GM23338 (cell line): ENCODE measurements at regions not wholly inside any gene's neighbourhood (a gene's known extent, or its start where the extent isn't known, plus 50 kb on each side); places are given as distances from the start of the nearest gene placed in this dataset.
"Not testable (repeated sequence)": the region's sequence is repeated elsewhere in the genome, so short reads cannot be mapped to it uniquely, and the experiment has no call there.

Experiments
- ATAC-seq: fragments of 200-7000 bp; cut with Tn5 transposase; 3 replicates; pipeline ENCODE4 v1.9.1; 2020
- DNase-seq: peaks from one replicate; pipeline ENCODE4 v3.0.0-alpha.2; 2015; ENCODE audit warnings: low spot score
- H2AFZ ChIP-seq: fragments of 200-600 bp; sonication (generic); 2 replicates; pipeline ENCODE4 v1.8.0; 2016; ENCODE audit warnings: antibody characterized with exemption, mild to moderate bottlenecking, moderate library complexity
- H3F3A ChIP-seq: fragments of 200-600 bp; sonication (generic); replicated peaks from 2 replicates; pipeline ENCODE4 v1.8.0; 2017; ENCODE audit warnings: antibody characterized with exemption, mixed run types, low read depth
- H3K27ac ChIP-seq: fragments of 200-600 bp; sonication (generic); 2 replicates; pipeline ENCODE4 v1.6.1; 2016; ENCODE audit warnings: low read depth
- H3K27me3 ChIP-seq: fragments of 200-600 bp; sonication (generic); 2 replicates; pipeline ENCODE4 v1.8.0; 2016; ENCODE audit warnings: mild to moderate bottlenecking, mixed run types, moderate library complexity; ENCODE audit not compliant: insufficient read depth
- H3K36me3 ChIP-seq: fragments of 200-600 bp; sonication (generic); 2 replicates; pipeline ENCODE4 v1.8.0; 2016; ENCODE audit warnings: mild to moderate bottlenecking; ENCODE audit not compliant: insufficient read depth
- H3K4me1 ChIP-seq: fragments of 200-600 bp; sonication (generic); 2 replicates; pipeline ENCODE4 v1.8.0; 2016; ENCODE audit warnings: mild to moderate bottlenecking, moderate library complexity; ENCODE audit not compliant: insufficient read depth
- H3K4me2 ChIP-seq: fragments of 200-600 bp; sonication (generic); 2 replicates; pipeline ENCODE4 v1.7.1; 2017; ENCODE audit warnings: mixed run types
- H3K4me3 ChIP-seq: fragments of 200-600 bp; sonication (generic); 2 replicates; pipeline ENCODE4 v1.6.1; 2016; ENCODE audit warnings: mixed run types
- H3K79me2 ChIP-seq: fragments of 200-600 bp; sonication (generic); replicated peaks from 2 replicates; pipeline ENCODE4 v1.8.0; 2017; ENCODE audit warnings: mild to moderate bottlenecking; ENCODE audit not compliant: insufficient read depth
- H3K9me2 ChIP-seq: fragments of 200-600 bp; sonication (generic); 2 replicates; pipeline ENCODE4 v1.8.0; 2017; ENCODE audit not compliant: insufficient read depth
- H4K20me1 ChIP-seq: fragments of 200-600 bp; sonication (generic); replicated peaks from 2 replicates; pipeline ENCODE4 v1.8.0; 2017; ENCODE audit warnings: mild to moderate bottlenecking; ENCODE audit not compliant: insufficient read depth
- H3K27ac Mint-ChIP-seq: 2 replicates; pipeline ENCODE4 v1.8.0; 2020; ENCODE audit warnings: inconsistent platforms, mild to moderate bottlenecking, moderate library complexity, mixed read lengths
- H3K27me3 Mint-ChIP-seq: 3 replicates; pipeline ENCODE4 v1.8.0; 2022; ENCODE audit warnings: low read depth, mild to moderate bottlenecking, moderate library complexity, mixed read lengths, inconsistent platforms; ENCODE audit not compliant: insufficient read depth, poor library complexity
- H3K36me3 Mint-ChIP-seq: 3 replicates; pipeline ENCODE4 v1.8.0; 2021; ENCODE audit warnings: low read depth, mild to moderate bottlenecking, inconsistent platforms, moderate library complexity, mixed read lengths
- H3K4me1 Mint-ChIP-seq: 3 replicates; pipeline ENCODE4 v1.8.0; 2020; ENCODE audit warnings: mild to moderate bottlenecking, inconsistent platforms, mixed read lengths
- H3K4me3 Mint-ChIP-seq: 3 replicates; pipeline ENCODE4 v1.8.0; 2021; ENCODE audit warnings: moderate library complexity, mild to moderate bottlenecking, inconsistent platforms, mixed read lengths
- H3K9me3 Mint-ChIP-seq: 3 replicates; pipeline ENCODE4 v1.8.0; 2020; ENCODE audit warnings: moderate library complexity, mild to moderate bottlenecking, inconsistent platforms, mixed read lengths
- CREB1 ChIP-seq: fragments of 250-450 bp; sonication (Bioruptor Pico); IDR thresholded peaks from 2 replicates; pipeline ENCODE4 v1.5.0; 2020; ENCODE audit warnings: low read depth, mild to moderate bottlenecking, moderate library complexity
- CTCF ChIP-seq, 2 experiments: fragments of 200-600 bp in 1 of 2; sonication (generic) in 1 of 2; conservative IDR thresholded peaks; 2 replicates each; pipeline versions ENCODE4 v1.5.1 to v1.6.1; 2016 to 2017; ENCODE audit warnings: antibody characterized with exemption in 2 of 2, low read depth in 2 of 2, mild to moderate bottlenecking in 2 of 2, moderate library complexity in 1 of 2
- ETS1 ChIP-seq: IDR thresholded peaks from 2 replicates; pipeline ENCODE4 v1.6.1; 2016; ENCODE audit warnings: antibody characterized with exemption
- NANOG ChIP-seq: IDR thresholded peaks from 2 replicates; pipeline ENCODE4 v1.6.1; 2016; ENCODE audit warnings: antibody characterized with exemption, borderline replicate concordance
- POLR2AphosphoS5 ChIP-seq: IDR thresholded peaks from 2 replicates; pipeline ENCODE4 v1.6.1; 2016; ENCODE audit warnings: antibody characterized with exemption, low read depth
- REST ChIP-seq: IDR thresholded peaks from one replicate; pipeline ENCODE4 v1.6.1; 2018; ENCODE audit warnings: antibody characterized with exemption; ENCODE audit not compliant: unreplicated experiment
- STAT1 ChIP-seq: IDR thresholded peaks from one replicate; pipeline ENCODE4 v1.6.1; 2016; ENCODE audit warnings: antibody characterized with exemption; ENCODE audit not compliant: unreplicated experiment
- ZNF331 ChIP-seq: fragments of 250-450 bp; sonication (Bioruptor Pico); IDR thresholded peaks from 2 replicates; pipeline ENCODE4 v1.5.0; 2020; ENCODE audit warnings: low read depth, mild to moderate bottlenecking, moderate library complexity

- no peak for TF ChIP-seq ETS1
- TF ChIP-seq REST = no peak
- TF ChIP-seq POLR2AphosphoS5 = no peak
- TF ChIP-seq ZNF331 (CRISPR knock-in tag) = no peak
- TF ChIP-seq NANOG = no peak
- TF ChIP-seq STAT1 = no peak
- TF ChIP-seq CREB1 (CRISPR knock-in tag) = no peak
Observed at GRCh38 chr1:67503974-67504373, 73.8 kb upstream of the SERBP1 start (continued).

GRCh38 chr1:67513392-67514294, 83.4 kb upstream of the SERBP1 start:
- not testable (repeated sequence) for H2AFZ ChIP-seq, H3K79me2 ChIP-seq, H3K4me3 Mint-ChIP-seq, H3K36me3 ChIP-seq, H3K4me3 ChIP-seq, H3F3A ChIP-seq, H3K4me2 ChIP-seq, DNase-seq, ATAC-seq, H3K27ac Mint-ChIP-seq, H3K4me1 ChIP-seq, H3K27ac ChIP-seq, H3K4me1 Mint-ChIP-seq, H3K9me2 ChIP-seq
- Mint-ChIP-seq H3K27me3 (peaks cover 79% of the 10 kb centered on the region), H3K9me3 (peaks cover 52% of the 10 kb centered on the region), H3K36me3 (peaks cover 24% of the 10 kb centered on the region)
- peaks cover 27% of the 10 kb centered on the region; the same call in 1 of the 2 replicates for H4K20me1 ChIP-seq
- H3K27me3 ChIP-seq = peaks cover 87% of the 10 kb centered on the region

- Histone ChIP-seq H3K4me1 (peaks cover 5% of the 10 kb centered on the region; the same call in 1 of the 2 replicates), H3K79me2 (no peaks in the 10 kb centered on the region), H3K4me3 (no peak overlapping the region), H3K27ac (no peak overlapping the region), H4K20me1 (peaks cover 27% of the 10 kb centered on the region; the same call in 1 of the 2 replicates), H2AFZ (no peak overlapping the region), H3F3A (0 out of 2 replicates have a peak, but pooled peaks cover 3% of the 10 kb centered on the region), H3K36me3 (0 out of 2 replicates have a peak, but pooled peaks cover 3% of the 10 kb centered on the region), H3K9me2 (no peaks in the 10 kb centered on the region), H3K27me3 (peaks cover 93% of the 10 kb centered on the region), H3K4me2 (no peak overlapping the region)
- Mint-ChIP-seq H3K9me3 (peaks cover 50% of the 10 kb centered on the region), H3K4me3 (no peak overlapping the region), H3K4me1 (peaks cover 10% of the 10 kb centered on the region), H3K27ac (no peak overlapping the region), H3K36me3 (peaks cover 24% of the 10 kb centered on the region), H3K27me3 (peaks cover 82% of the 10 kb centered on the region)
- no peak for DNase-seq
- peak in 1 of 2 experiments; percentile 11; a peak in 1 of 4 replicates for TF ChIP-seq CTCF (conservative IDR thresholded peaks at IDR 0.05; ENCODE audit: low read depth in 2 of 2)
- TF ChIP-seq CREB1 (CRISPR knock-in tag) = no peak
- ATAC-seq = no peak
Observed at GRCh38 chr1:67514300-67514699, 84.1 kb upstream of the SERBP1 start.
